OCI-LY7 (cell line): ENCODE measurements at regions not wholly inside any gene's neighbourhood (a gene's known extent, or its start where the extent isn't known, plus 50 kb on each side); places are given as distances from the start of the nearest gene placed in this dataset.

Experiments
- CTCF ChIP-seq: fragments of 200-600 bp; sonication (generic); conservative IDR thresholded peaks from 2 replicates; pipeline ENCODE4 v1.5.1; 2014; ENCODE audit warnings: mild to moderate bottlenecking, antibody characterized with exemption, low read length, moderate library complexity, mixed read lengths
- EZH2phosphoT487 ChIP-seq: fragments of 200-600 bp; sonication (generic); IDR thresholded peaks from 2 replicates; pipeline ENCODE4 v1.6.1; 2018; ENCODE audit warnings: low read depth, borderline replicate concordance, mild to moderate bottlenecking, mixed run types, antibody characterized with exemption, low read length, moderate library complexity, mixed read lengths

GRCh38 chr5:18563853-18564252 is 929.6 kb downstream of the TAF11L14 start:
- TF ChIP-seq CTCF (no peak), EZH2phosphoT487 (no peak)
